ENCODE measurements at regions not wholly inside any gene's neighbourhood (a gene's known extent, or its start where the extent isn't known, plus 50 kb on each side); places are given as distances from the start of the nearest gene placed in this dataset.

- TF ChIP-seq CTCF (IDR thresholded peaks at IDR 0.05) (peak in 2 of 6 experiments; percentile 19 to 25), POLR2A (IDR thresholded peaks at IDR 0.05) (no peak)
These were observed 72.9 kb upstream of the SEPTIN5 start for GRCh38 chr22:19641254-19641982.

Data from Peyer's patch (tissue), 4 donors.